ENCODE measurements at regions not wholly inside any gene's neighbourhood (a gene's known extent, or its start where the extent isn't known, plus 50 kb on each side); places are given as distances from the start of the nearest gene placed in this dataset.

GRCh38 chr4:29559286-29559685, 1160.9 kb upstream of the PCDH7 start:
- no peak for DNase-seq
- Histone ChIP-seq H3K4me3 (no peak overlapping the region), H3K27me3 (no peaks in the 10 kb centered on the region), H3K27ac (no peak overlapping the region), H3K9me3 (replicated peaks in 1 of 3) (no peaks in the 10 kb centered on the region), H3K4me1 (replicated peaks in 1 of 2) (no peaks in the 10 kb centered on the region), H3K36me3 (replicated peaks in 1 of 2) (no peaks in the 10 kb centered on the region)
- TF ChIP-seq CTCF (IDR thresholded peaks at IDR 0.05) (no peak), POLR2A (IDR thresholded peaks at IDR 0.05) (no peak)
- intact Hi-C loops (cut with DNase I): no loop called here

- no peak overlapping the region for H3K27ac ChIP-seq
- no peak overlapping the region for H3K4me3 ChIP-seq
- WGBS, 4 donors: 63 to 72% (median 65%) methylated on average over 1 of the region's 1 CpG
- DNase-seq: no peak
- no peaks in the 10 kb centered on the region for H3K9me3 ChIP-seq (replicated peaks in 1 of 3)
- no peaks in the 10 kb centered on the region for H3K4me1 ChIP-seq (replicated peaks in 1 of 2)
- H3K36me3 ChIP-seq (replicated peaks in 1 of 2): no peaks in the 10 kb centered on the region
- intact Hi-C loops (cut with DNase I): no loop called here
- no peak for TF ChIP-seq CTCF (IDR thresholded peaks at IDR 0.05)
- TF ChIP-seq POLR2A (IDR thresholded peaks at IDR 0.05): no peak
- H3K27me3 ChIP-seq: no peaks in the 10 kb centered on the region
These were observed 1159.7 kb upstream of the PCDH7 start for GRCh38 chr4:29560452-29560851.

GRCh38 chr4:29565256-29565655, 1154.9 kb upstream of the PCDH7 start:
- Histone ChIP-seq H3K27ac (no peak overlapping the region), H3K36me3 (replicated peaks in 1 of 2) (no peaks in the 10 kb centered on the region), H3K9me3 (replicated peaks in 1 of 3) (no peaks in the 10 kb centered on the region), H3K4me3 (no peak overlapping the region), H3K27me3 (no peaks in the 10 kb centered on the region), H3K4me1 (replicated peaks in 1 of 2) (no peaks in the 10 kb centered on the region)
- intact Hi-C loops (cut with DNase I): no loop called here
- WGBS, 4 donors: 51 to 69% (median 59%) methylated on average over 2 of the region's 2 CpGs
- DNase-seq: no peak
- TF ChIP-seq POLR2A (IDR thresholded peaks at IDR 0.05): no peak
- no peak for TF ChIP-seq CTCF (IDR thresholded peaks at IDR 0.05)

- H3K27ac ChIP-seq: no peak overlapping the region
- H3K4me1 ChIP-seq (replicated peaks in 1 of 2): no peaks in the 10 kb centered on the region
- TF ChIP-seq POLR2A (IDR thresholded peaks at IDR 0.05): no peak
- no peak for TF ChIP-seq CTCF (IDR thresholded peaks at IDR 0.05)
- no peaks in the 10 kb centered on the region for H3K36me3 ChIP-seq (replicated peaks in 1 of 2)
- no peak for DNase-seq
- intact Hi-C loops (cut with DNase I): no loop called here
- WGBS, 4 donors: 85 to 93% (median 90%) methylated on average over 1 of the region's 1 CpG
- no peaks in the 10 kb centered on the region for H3K27me3 ChIP-seq
- H3K9me3 ChIP-seq (replicated peaks in 1 of 3): no peaks in the 10 kb centered on the region
- H3K4me3 ChIP-seq: no peak overlapping the region
These were observed 1153.8 kb upstream of the PCDH7 start for GRCh38 chr4:29566371-29566770.

All from adrenal gland (tissue), 9 donors.